Suppressor macrophage treated with lipopolysaccharide for 1 hour (primary cell): ENCODE measurements at regions not wholly inside any gene's neighbourhood (a gene's known extent, or its start where the extent isn't known, plus 50 kb on each side); places are given as distances from the start of the nearest gene placed in this dataset.

Experiments
- DNase-seq, 3 donors: peaks; one replicate each; pipeline ENCODE4 v3.0.0-alpha.2; 2020 to 2022

- no peak for DNase-seq
Measured at GRCh38 chr18:32542221-32542798, 71.6 kb upstream of the GAREM1 start.

DNA sequence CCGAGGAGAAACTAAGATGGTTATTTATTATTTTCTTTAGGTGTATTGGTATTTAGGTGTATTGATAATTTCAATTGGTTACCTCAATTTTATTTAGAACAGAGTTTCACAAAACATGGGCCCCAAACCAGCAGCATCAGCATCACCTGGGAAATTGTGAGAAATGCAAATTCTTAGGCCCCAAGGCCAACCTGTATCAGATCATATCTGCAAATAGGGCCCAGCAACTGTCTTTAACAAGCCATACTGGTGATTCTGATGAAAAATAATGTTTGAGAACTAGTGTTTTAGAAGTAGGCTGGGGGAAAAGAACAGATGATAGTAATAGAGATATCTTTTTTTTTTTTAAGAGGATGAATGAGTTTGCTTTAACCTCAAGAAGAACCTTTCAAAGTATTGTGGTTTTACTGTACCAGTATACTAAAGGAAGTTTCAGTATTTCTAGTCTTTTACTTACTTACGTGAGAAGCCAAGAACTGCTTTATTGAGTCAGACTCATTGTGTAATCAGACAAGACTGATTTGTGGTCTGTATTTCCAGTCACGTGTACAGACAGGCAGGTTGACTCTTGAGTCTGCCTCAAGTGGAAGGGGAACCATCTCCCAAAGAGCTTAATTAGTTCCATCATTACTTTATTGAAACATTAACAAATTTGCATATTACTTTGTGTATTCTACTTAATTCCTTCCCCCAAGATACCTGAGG, 60.4 kb upstream of the GAREM1 start:
- DNase-seq: peak; percentile 18 to 34 (median 33)

GRCh38 chr18:32529722-32530420, 59.2 kb upstream of the GAREM1 start:
- no peak for DNase-seq

DNA sequence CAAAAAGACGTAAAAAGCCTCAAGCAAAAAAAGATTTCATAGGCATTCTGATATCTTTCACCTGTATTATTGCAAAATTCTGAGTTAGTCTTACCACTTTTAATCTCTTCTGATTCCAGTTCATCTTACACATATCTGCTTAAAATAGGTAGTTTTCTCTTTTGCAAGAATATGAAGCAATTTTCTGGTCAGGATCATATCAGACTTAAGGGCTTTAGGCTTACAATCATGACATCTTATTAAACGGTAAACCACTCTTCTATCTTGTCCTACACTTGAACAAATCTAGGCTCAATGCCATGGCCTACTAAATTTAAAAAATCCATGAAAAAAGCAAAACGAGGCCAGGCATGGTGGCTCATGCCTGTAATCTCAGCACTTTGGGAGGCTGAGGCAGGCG, 50.1 kb upstream of the GAREM1 start:
- DNase-seq: no peak
